OCI-LY1 (cell line): ENCODE measurements at regions not wholly inside any gene's neighbourhood (a gene's known extent, or its start where the extent isn't known, plus 50 kb on each side); places are given as distances from the start of the nearest gene placed in this dataset.

Experiments used
- H2AFZ ChIP-seq: fragments of 200-600 bp; sonication (generic), shearing (Covaris generic); 2 replicates; pipeline ENCODE4 v1.6.0; 2014; ENCODE audit warnings: antibody characterized with exemption, mild to moderate bottlenecking, low read length
- H3F3A ChIP-seq: fragments of 200-600 bp; sonication (generic), shearing (Covaris generic); 2 replicates; pipeline ENCODE4 v1.6.0; 2014; ENCODE audit warnings: mild to moderate bottlenecking, antibody characterized with exemption, low read length, moderate library complexity; ENCODE audit not compliant: insufficient read depth
- H3K27ac ChIP-seq: fragments of 200-600 bp; sonication (generic); 2 replicates; pipeline ENCODE4 v1.5.1; 2014; ENCODE audit warnings: low read length, mixed run types, mild to moderate bottlenecking, low read depth; ENCODE audit not compliant: poor library complexity, severe bottlenecking
- H3K27me3 ChIP-seq: fragments of 200-600 bp; sonication (generic); 2 replicates; pipeline ENCODE4 v1.6.0; 2014; ENCODE audit warnings: antibody characterized with exemption, mild to moderate bottlenecking, low read length, moderate library complexity; ENCODE audit not compliant: insufficient read depth
- H3K36me3 ChIP-seq: fragments of 200-600 bp; sonication (generic); 2 replicates; pipeline ENCODE4 v1.6.1; 2014; ENCODE audit warnings: mild to moderate bottlenecking, antibody characterized with exemption, low read length, moderate library complexity, mixed read lengths; ENCODE audit not compliant: insufficient read depth
- H3K4me1 ChIP-seq: fragments of 200-600 bp; sonication (generic); 2 replicates; pipeline ENCODE4 v1.5.1; 2014; ENCODE audit warnings: mild to moderate bottlenecking, low read length, moderate library complexity; ENCODE audit not compliant: insufficient read depth, severe bottlenecking
- H3K4me2 ChIP-seq: fragments of 200-600 bp; sonication (generic), shearing (Covaris generic); 2 replicates; pipeline ENCODE4 v1.6.1; 2014; ENCODE audit warnings: low read length
- H3K4me3 ChIP-seq: fragments of 200-600 bp; sonication (generic); 2 replicates; pipeline ENCODE4 v1.5.1; 2014; ENCODE audit warnings: low read length, low read depth, mild to moderate bottlenecking, mixed read lengths; ENCODE audit not compliant: poor library complexity, severe bottlenecking
- H3K79me2 ChIP-seq: fragments of 200-600 bp; shearing (Covaris generic); 2 replicates; pipeline ENCODE4 v1.6.1; 2016; ENCODE audit warnings: mixed run types, low read length, mixed read lengths; ENCODE audit not compliant: insufficient read depth
- H3K9ac ChIP-seq: fragments of 200-600 bp; sonication (generic), shearing (Covaris generic); 2 replicates; pipeline ENCODE4 v1.6.1; 2014; ENCODE audit warnings: mild to moderate bottlenecking, low read length, mixed read lengths
- H3K9me2 ChIP-seq: fragments of 200-600 bp; sonication (generic), shearing (Covaris generic); 2 replicates; pipeline ENCODE4 v1.6.1; 2014; ENCODE audit warnings: low read depth, mild to moderate bottlenecking, low read length, mixed read lengths
- H3K9me3 ChIP-seq: fragments of 200-600 bp; shearing (Covaris generic); 2 replicates; pipeline ENCODE4 v1.6.1; 2014; ENCODE audit warnings: low read length, mixed read lengths
- H4K20me1 ChIP-seq: fragments of 200-600 bp; sonication (generic), shearing (Covaris generic); 2 replicates; pipeline ENCODE4 v1.6.0; 2016; ENCODE audit warnings: mild to moderate bottlenecking, low read length; ENCODE audit not compliant: insufficient read depth
- CTCF ChIP-seq: fragments of 200-600 bp; sonication (generic), shearing (Covaris generic); IDR thresholded peaks from 2 replicates; pipeline ENCODE4 v1.5.1; 2017; ENCODE audit warnings: mild to moderate bottlenecking, antibody characterized with exemption, low read length, moderate library complexity, mixed read lengths
- EZH2 ChIP-seq: fragments of 200-600 bp; sonication (generic), shearing (Covaris generic); IDR thresholded peaks from 2 replicates; pipeline ENCODE4 v1.8.0; 2017; ENCODE audit warnings: borderline replicate concordance, mixed run types, mild to moderate bottlenecking, antibody characterized with exemption, low read length, moderate library complexity, mixed read lengths

- Histone ChIP-seq H3K36me3 (no peaks in the 10 kb centered on the region), H3K27me3 (no peaks in the 10 kb centered on the region), H3K9me2 (no peaks in the 10 kb centered on the region), H2AFZ (no peak overlapping the region), H3K79me2 (no peaks in the 10 kb centered on the region), H4K20me1 (no peaks in the 10 kb centered on the region), H3K27ac (no peak overlapping the region), H3K9ac (no peak overlapping the region), H3F3A (no peaks in the 10 kb centered on the region), H3K4me3 (no peak overlapping the region), H3K9me3 (no peaks in the 10 kb centered on the region), H3K4me1 (no peaks in the 10 kb centered on the region), H3K4me2 (no peak overlapping the region)
- no peak for TF ChIP-seq CTCF
- no peak for TF ChIP-seq EZH2
These were observed 225.4 kb upstream of the CHORDC1 start for GRCh38 chr11:90448256-90448655.

GRCh38 chr11:90447618-90448017 is 224.8 kb upstream of the CHORDC1 start:
- no peaks in the 10 kb centered on the region for H3K4me1 ChIP-seq
- no peaks in the 10 kb centered on the region for H3K36me3 ChIP-seq
- no peaks in the 10 kb centered on the region for H3F3A ChIP-seq
- H2AFZ ChIP-seq: no peak overlapping the region
- TF ChIP-seq EZH2: no peak
- TF ChIP-seq CTCF: no peak
- H3K79me2 ChIP-seq: no peaks in the 10 kb centered on the region
- no peak overlapping the region for H3K4me2 ChIP-seq
- no peaks in the 10 kb centered on the region for H3K9me2 ChIP-seq
- no peaks in the 10 kb centered on the region for H3K9me3 ChIP-seq
- H4K20me1 ChIP-seq: no peaks in the 10 kb centered on the region
- H3K4me3 ChIP-seq: no peak overlapping the region
- H3K9ac ChIP-seq: no peak overlapping the region
- H3K27ac ChIP-seq: no peak overlapping the region
- no peaks in the 10 kb centered on the region for H3K27me3 ChIP-seq

GRCh38 chr11:90446207-90446606 is 223.4 kb upstream of the CHORDC1 start:
- Histone ChIP-seq H3K9me3 (no peaks in the 10 kb centered on the region), H3K27ac (no peak overlapping the region), H3K36me3 (no peaks in the 10 kb centered on the region), H3K4me2 (no peak overlapping the region), H3K4me3 (no peak overlapping the region), H3K79me2 (no peaks in the 10 kb centered on the region), H3K9me2 (no peaks in the 10 kb centered on the region), H3K9ac (no peak overlapping the region), H3K4me1 (no peaks in the 10 kb centered on the region), H3F3A (no peaks in the 10 kb centered on the region), H2AFZ (no peak overlapping the region), H4K20me1 (no peaks in the 10 kb centered on the region), H3K27me3 (no peaks in the 10 kb centered on the region)
- TF ChIP-seq EZH2 (no peak), CTCF (no peak)
